Neural cell (in vitro differentiated cells): ENCODE measurements at regions not wholly inside any gene's neighbourhood (a gene's known extent, or its start where the extent isn't known, plus 50 kb on each side); places are given as distances from the start of the nearest gene placed in this dataset.

Experiments used
- H2AFZ ChIP-seq: fragments of 200-600, 300-800 bp; sonication (generic), shearing (Covaris generic); 2 replicates; pipeline ENCODE4 v1.6.0; 2014; ENCODE audit warnings: low read depth, mild to moderate bottlenecking, antibody characterized with exemption, low read length, moderate library complexity
- H3F3A ChIP-seq: fragments of 200-600 bp; shearing (Covaris generic); 2 replicates; pipeline ENCODE4 v1.6.1; 2016; ENCODE audit warnings: mild to moderate bottlenecking, moderate library complexity, mixed read lengths, antibody characterized with exemption, low read length; ENCODE audit not compliant: insufficient read depth, poor library complexity, severe bottlenecking
- H3K27ac ChIP-seq: fragments of 200-600, 300-800 bp; sonication (generic), shearing (Covaris generic); 2 replicates; pipeline ENCODE4 v1.5.1; 2014; ENCODE audit warnings: mild to moderate bottlenecking, low read length, moderate library complexity
- H3K27me3 ChIP-seq: fragments of 300-800, 200-600 bp; sonication (generic), shearing (Covaris generic); 2 replicates; pipeline ENCODE4 v1.6.0; 2014; ENCODE audit warnings: mild to moderate bottlenecking, low read depth, low read length, moderate library complexity; ENCODE audit not compliant: insufficient read depth
- H3K36me3 ChIP-seq: fragments of 300-800, 200-600 bp; sonication (generic), shearing (Covaris generic); 2 replicates; pipeline ENCODE4 v1.5.1; 2014; ENCODE audit warnings: mild to moderate bottlenecking, antibody characterized with exemption, low read length, moderate library complexity; ENCODE audit not compliant: insufficient read depth
- H3K4me2 ChIP-seq: fragments of 300-800, 200-600 bp; sonication (generic), shearing (Covaris generic); 2 replicates; pipeline ENCODE4 v1.6.0; 2014; ENCODE audit warnings: mild to moderate bottlenecking, low read length
- H3K4me3 ChIP-seq: fragments of 300-800, 200-600 bp; sonication (generic), shearing (Covaris generic); 2 replicates; pipeline ENCODE4 v1.5.1; 2014; ENCODE audit warnings: mild to moderate bottlenecking, low read length, moderate library complexity
- H3K79me2 ChIP-seq: fragments of 200-600 bp; shearing (Covaris generic); replicated peaks from 2 replicates; pipeline ENCODE4 v1.6.0; 2014; ENCODE audit warnings: mild to moderate bottlenecking, low read length, moderate library complexity; ENCODE audit not compliant: insufficient read depth
- H3K9ac ChIP-seq: fragments of 300-800, 200-600 bp; sonication (generic), shearing (Covaris generic); 2 replicates; pipeline ENCODE4 v1.6.1; 2016; ENCODE audit warnings: mild to moderate bottlenecking, low read length, mixed read lengths
- H3K9me2 ChIP-seq: fragments of 200-600 bp; shearing (Covaris generic); 2 replicates; pipeline ENCODE4 v1.6.1; 2016; ENCODE audit warnings: mild to moderate bottlenecking, low read length, mixed read lengths; ENCODE audit not compliant: insufficient read depth
- H3K9me3 ChIP-seq: fragments of 200-600, 300-800 bp; sonication (generic), shearing (Covaris generic); 2 replicates; pipeline ENCODE4 v1.6.1; 2016; ENCODE audit warnings: mild to moderate bottlenecking, mixed run types, low read length, moderate library complexity, mixed read lengths
- H4K20me1 ChIP-seq: fragments of 200-600 bp; shearing (Covaris generic); 2 replicates; pipeline ENCODE4 v1.6.1; 2016; ENCODE audit warnings: mild to moderate bottlenecking, mixed run types; ENCODE audit not compliant: insufficient read depth
- CTCF ChIP-seq: fragments of 450-650 bp; IDR thresholded peaks from 2 replicates; pipeline ENCODE4 v1.5.1; 2014; ENCODE audit warnings: antibody characterized with exemption, mild to moderate bottlenecking, moderate library complexity; ENCODE audit not compliant: poor library complexity, severe bottlenecking
- EP300 ChIP-seq: fragments of 450-650 bp; conservative IDR thresholded peaks from 2 replicates; pipeline ENCODE4 v1.6.1; 2014; ENCODE audit warnings: antibody characterized with exemption, mild to moderate bottlenecking, moderate library complexity; ENCODE audit not compliant: poor library complexity, severe bottlenecking
- EZH2 ChIP-seq: fragments of 200-600, 300-800 bp; shearing (Covaris generic), sonication (generic); IDR thresholded peaks from 2 replicates; pipeline ENCODE4 v1.6.1; 2014; ENCODE audit warnings: antibody characterized with exemption, low read length, borderline replicate concordance, mild to moderate bottlenecking; ENCODE audit not compliant: insufficient read depth, poor library complexity, severe bottlenecking
- MXI1 ChIP-seq: fragments of 450-650 bp; conservative IDR thresholded peaks from 2 replicates; pipeline ENCODE4 v1.6.1; 2014; ENCODE audit warnings: antibody characterized with exemption, mild to moderate bottlenecking; ENCODE audit not compliant: poor library complexity, severe bottlenecking
- POLR2AphosphoS5 ChIP-seq: IDR thresholded peaks from 2 replicates; pipeline ENCODE4 v1.6.1; 2012
- RAD21 ChIP-seq: fragments of 450-650 bp; conservative IDR thresholded peaks from 2 replicates; pipeline ENCODE4 v1.6.1; 2014; ENCODE audit warnings: antibody characterized with exemption, mild to moderate bottlenecking, moderate library complexity
- REST ChIP-seq: IDR thresholded peaks from 2 replicates; pipeline ENCODE4 v1.6.1; 2012; ENCODE audit warnings: borderline replicate concordance
- SMC3 ChIP-seq: fragments of 450-650 bp; conservative IDR thresholded peaks from 2 replicates; pipeline ENCODE4 v1.6.1; 2014; ENCODE audit warnings: antibody characterized with exemption, mild to moderate bottlenecking, moderate library complexity; ENCODE audit not compliant: poor library complexity
- TAF1 ChIP-seq: IDR thresholded peaks from 2 replicates; pipeline ENCODE4 v1.6.1; 2012; ENCODE audit warnings: low read depth

- TF ChIP-seq CTCF (no peak), EZH2 (no peak), RAD21 (no peak)
Measured at GRCh38 chr9:13860019-13860418, 453.9 kb downstream of the NFIB start (continued).

- no peak for TF ChIP-seq MXI1
- no peak for TF ChIP-seq EP300
- no peak for TF ChIP-seq REST
- TF ChIP-seq CTCF: no peak
- no peak for TF ChIP-seq POLR2AphosphoS5
- no peak for TF ChIP-seq TAF1
- no peak for TF ChIP-seq SMC3
- no peak for TF ChIP-seq EZH2
- TF ChIP-seq RAD21: no peak
- Histone ChIP-seq H3K36me3 (no peaks in the 10 kb centered on the region), H3K9ac (no peak overlapping the region), H3K9me2 (no peaks in the 10 kb centered on the region), H3K27me3 (no peaks in the 10 kb centered on the region), H3K4me2 (no peak overlapping the region), H3K79me2 (no peaks in the 10 kb centered on the region), H3K9me3 (no peaks in the 10 kb centered on the region), H3K4me3 (no peak overlapping the region), H4K20me1 (no peaks in the 10 kb centered on the region), H3K27ac (no peak overlapping the region), H3F3A (no peaks in the 10 kb centered on the region), H2AFZ (no peak overlapping the region)
Measured at GRCh38 chr9:13857521-13857920, 456.4 kb downstream of the NFIB start.

- Histone ChIP-seq H3K4me3 (no peak overlapping the region), H3K9me3 (no peaks in the 10 kb centered on the region), H2AFZ (no peak overlapping the region), H3K27me3 (no peaks in the 10 kb centered on the region), H3K36me3 (no peaks in the 10 kb centered on the region), H3K27ac (no peak overlapping the region), H3K79me2 (no peaks in the 10 kb centered on the region), H4K20me1 (no peaks in the 10 kb centered on the region), H3K9ac (no peak overlapping the region), H3K9me2 (no peaks in the 10 kb centered on the region), H3K4me2 (no peak overlapping the region), H3F3A (no peaks in the 10 kb centered on the region)
- no peak for TF ChIP-seq EP300
- no peak for TF ChIP-seq EZH2
- TF ChIP-seq MXI1: no peak
- no peak for TF ChIP-seq RAD21
- no peak for TF ChIP-seq TAF1
- TF ChIP-seq SMC3: no peak
- no peak for TF ChIP-seq REST
- TF ChIP-seq POLR2AphosphoS5: no peak
- no peak for TF ChIP-seq CTCF
Measured at GRCh38 chr9:13847270-13847669, 466.7 kb downstream of the NFIB start.
